DOHH2 (cell line): ENCODE measurements at regions not wholly inside any gene's neighbourhood (a gene's known extent, or its start where the extent isn't known, plus 50 kb on each side); places are given as distances from the start of the nearest gene placed in this dataset.

ENCODE experiments used
- H3F3A ChIP-seq: fragments of 200-600 bp; sonication (generic), shearing (Covaris generic); 2 replicates; pipeline ENCODE4 v1.6.0; 2016; ENCODE audit warnings: antibody characterized with exemption, mild to moderate bottlenecking; ENCODE audit not compliant: control insufficient read depth, insufficient read depth
- H3K27ac ChIP-seq: fragments of 200-600 bp; sonication (generic); 2 replicates; pipeline ENCODE4 v1.5.1; 2014; ENCODE audit warnings: low read depth, mild to moderate bottlenecking, low read length, moderate library complexity
- H3K27me3 ChIP-seq: fragments of 200-600 bp; sonication (generic); 2 replicates; pipeline ENCODE4 v1.6.1; 2014; ENCODE audit warnings: mild to moderate bottlenecking, low read length, mixed read lengths; ENCODE audit not compliant: control insufficient read depth
- H3K36me3 ChIP-seq: fragments of 200-600 bp; sonication (generic); 2 replicates; pipeline ENCODE4 v1.6.1; 2014; ENCODE audit warnings: mild to moderate bottlenecking, low read length, moderate library complexity, mixed read lengths; ENCODE audit not compliant: control insufficient read depth
- H3K4me1 ChIP-seq: fragments of 200-600 bp; sonication (generic); 2 replicates; pipeline ENCODE4 v1.6.1; 2014; ENCODE audit warnings: mild to moderate bottlenecking, low read length, mixed read lengths; ENCODE audit not compliant: control insufficient read depth
- H3K4me2 ChIP-seq: fragments of 200-600 bp; sonication (generic); 2 replicates; pipeline ENCODE4 v1.6.0; 2014; ENCODE audit warnings: mild to moderate bottlenecking, low read length, moderate library complexity
- H3K4me3 ChIP-seq: fragments of 200-600 bp; sonication (generic); 2 replicates; pipeline ENCODE4 v1.5.1; 2014; ENCODE audit warnings: mild to moderate bottlenecking, low read length, mixed read lengths
- H3K79me2 ChIP-seq: fragments of 200-600 bp; sonication (generic); 2 replicates; pipeline ENCODE4 v1.6.1; 2014; ENCODE audit warnings: mild to moderate bottlenecking, low read length, mixed read lengths; ENCODE audit not compliant: control insufficient read depth
- H3K9me2 ChIP-seq: fragments of 200-600 bp; sonication (generic); replicated peaks from 2 replicates; pipeline ENCODE4 v1.6.1; 2014; ENCODE audit warnings: mild to moderate bottlenecking, low read length, mixed read lengths; ENCODE audit not compliant: control insufficient read depth
- H3K9me3 ChIP-seq: fragments of 200-600 bp; sonication (generic); 2 replicates; pipeline ENCODE4 v1.6.1; 2014; ENCODE audit warnings: antibody characterized with exemption, low read length, mixed read lengths; ENCODE audit not compliant: control insufficient read depth, insufficient read depth
- H4K20me1 ChIP-seq: fragments of 200-600 bp; sonication (generic); 2 replicates; pipeline ENCODE4 v1.6.0; 2014; ENCODE audit warnings: low read depth, mild to moderate bottlenecking, antibody characterized with exemption, low read length, moderate library complexity; ENCODE audit not compliant: control insufficient read depth, insufficient read depth
- EZH2phosphoT487 ChIP-seq: fragments of 200-600 bp; sonication (generic); IDR thresholded peaks from 2 replicates; pipeline ENCODE4 v1.6.1; 2017; ENCODE audit warnings: borderline replicate concordance, mild to moderate bottlenecking, antibody characterized with exemption, low read length, moderate library complexity, mixed read lengths
- TF ChIP-seq, protein P1 (sequence below): fragments of 200-600 bp; sonication (generic); IDR thresholded peaks from one replicate; pipeline ENCODE4 v1.5.1; 2014; ENCODE audit warnings: antibody characterized with exemption, mild to moderate bottlenecking, low read depth, low read length; ENCODE audit not compliant: poor library complexity, severe bottlenecking

DNA sequence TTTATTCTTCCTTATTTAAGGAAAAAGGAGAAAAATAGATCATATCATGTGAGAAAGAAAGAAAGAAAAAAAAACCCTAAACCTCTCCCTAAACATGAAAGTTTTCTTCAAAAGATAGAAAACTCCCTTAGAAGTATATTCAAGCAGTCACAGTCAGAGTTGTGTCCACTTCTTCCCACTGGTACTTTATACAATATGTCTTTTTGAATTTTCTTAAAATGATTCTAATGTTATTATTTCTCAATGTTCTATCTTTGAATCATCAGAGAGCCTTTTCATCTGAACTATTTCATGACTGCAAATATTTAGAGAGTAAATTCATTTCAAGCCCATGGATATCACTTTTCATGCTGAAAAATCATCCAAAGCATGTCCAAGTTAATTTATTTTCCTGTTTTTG lies 205.2 kb upstream of the SPOPL start:
- no peak overlapping the region for H3K4me3 ChIP-seq
- H3K9me3 ChIP-seq: no peaks in the 10 kb centered on the region
- TF ChIP-seq EZH2phosphoT487: no peak
- TF ChIP-seq, protein P1, sequence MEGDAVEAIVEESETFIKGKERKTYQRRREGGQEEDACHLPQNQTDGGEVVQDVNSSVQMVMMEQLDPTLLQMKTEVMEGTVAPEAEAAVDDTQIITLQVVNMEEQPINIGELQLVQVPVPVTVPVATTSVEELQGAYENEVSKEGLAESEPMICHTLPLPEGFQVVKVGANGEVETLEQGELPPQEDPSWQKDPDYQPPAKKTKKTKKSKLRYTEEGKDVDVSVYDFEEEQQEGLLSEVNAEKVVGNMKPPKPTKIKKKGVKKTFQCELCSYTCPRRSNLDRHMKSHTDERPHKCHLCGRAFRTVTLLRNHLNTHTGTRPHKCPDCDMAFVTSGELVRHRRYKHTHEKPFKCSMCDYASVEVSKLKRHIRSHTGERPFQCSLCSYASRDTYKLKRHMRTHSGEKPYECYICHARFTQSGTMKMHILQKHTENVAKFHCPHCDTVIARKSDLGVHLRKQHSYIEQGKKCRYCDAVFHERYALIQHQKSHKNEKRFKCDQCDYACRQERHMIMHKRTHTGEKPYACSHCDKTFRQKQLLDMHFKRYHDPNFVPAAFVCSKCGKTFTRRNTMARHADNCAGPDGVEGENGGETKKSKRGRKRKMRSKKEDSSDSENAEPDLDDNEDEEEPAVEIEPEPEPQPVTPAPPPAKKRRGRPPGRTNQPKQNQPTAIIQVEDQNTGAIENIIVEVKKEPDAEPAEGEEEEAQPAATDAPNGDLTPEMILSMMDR: no peak
- no peaks in the 10 kb centered on the region for H3K27me3 ChIP-seq
- no peaks in the 10 kb centered on the region for H3K79me2 ChIP-seq
- no peaks in the 10 kb centered on the region for H3F3A ChIP-seq
- H4K20me1 ChIP-seq: no peaks in the 10 kb centered on the region
- H3K9me2 ChIP-seq: no peaks in the 10 kb centered on the region
- H3K4me2 ChIP-seq: no peak overlapping the region
- no peak overlapping the region for H3K27ac ChIP-seq
- H3K36me3 ChIP-seq: no peaks in the 10 kb centered on the region
- no peaks in the 10 kb centered on the region for H3K4me1 ChIP-seq

DNA sequence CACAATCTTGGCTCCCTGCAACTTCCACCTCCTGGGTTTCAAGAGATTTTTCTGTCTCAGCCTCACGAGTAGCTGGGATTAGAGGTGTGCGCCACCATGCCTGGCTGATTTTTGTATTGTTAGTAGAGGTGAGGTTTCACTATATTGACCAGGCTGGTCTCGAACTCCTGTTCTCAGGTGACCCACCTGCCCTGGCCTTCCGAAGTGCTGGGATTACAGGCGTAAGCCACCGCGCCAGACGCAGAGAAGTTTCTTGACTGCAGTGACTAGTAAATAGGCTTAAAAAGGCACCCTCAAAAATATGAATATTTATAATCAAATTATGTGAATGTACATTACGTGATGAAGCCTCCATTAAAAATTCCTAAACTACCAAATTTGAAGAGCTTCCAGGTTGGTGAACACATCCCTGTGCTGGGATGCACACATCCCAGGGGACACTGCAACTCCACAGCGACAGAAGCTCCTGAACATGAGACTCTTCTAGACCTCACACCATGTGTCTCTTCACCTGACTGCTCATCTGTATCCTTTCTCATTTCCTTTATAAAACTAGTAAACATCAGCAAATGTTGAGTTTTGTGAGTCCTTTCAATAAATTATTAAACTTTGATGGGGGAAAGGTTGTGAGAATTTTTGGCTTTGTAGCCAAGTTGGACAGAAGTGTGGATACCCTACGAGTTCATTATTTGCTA lies 203.3 kb upstream of the SPOPL start:
- Histone ChIP-seq H3K9me3 (no peaks in the 10 kb centered on the region), H3K27ac (no peak overlapping the region), H3K4me2 (no peak overlapping the region), H3K9me2 (no peaks in the 10 kb centered on the region), H3F3A (no peaks in the 10 kb centered on the region), H3K79me2 (no peaks in the 10 kb centered on the region), H3K4me3 (no peak overlapping the region), H3K36me3 (no peaks in the 10 kb centered on the region), H4K20me1 (no peaks in the 10 kb centered on the region), H3K27me3 (no peaks in the 10 kb centered on the region), H3K4me1 (no peaks in the 10 kb centered on the region)
- TF ChIP-seq, protein P1: no peak
- no peak for TF ChIP-seq EZH2phosphoT487

DNA sequence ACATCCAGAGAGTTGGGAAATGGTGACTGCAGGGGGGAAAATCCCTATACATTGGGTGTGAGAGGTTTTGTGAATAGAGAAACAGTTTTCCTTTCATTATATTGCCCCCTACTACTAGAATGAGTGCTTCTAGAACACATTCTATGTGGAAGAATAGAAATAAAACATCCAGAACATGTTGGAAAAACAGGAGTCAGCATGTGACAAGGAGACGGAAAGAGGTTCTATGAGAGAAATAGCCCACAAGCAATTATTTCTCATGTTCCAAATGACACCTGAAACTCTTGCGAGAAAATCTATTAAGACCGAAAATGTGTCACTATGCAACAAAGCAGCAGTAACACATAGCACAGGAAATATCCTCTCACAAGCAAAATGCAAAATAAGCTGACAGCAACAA lies 202.7 kb upstream of the SPOPL start:
- H3K27me3 ChIP-seq: no peaks in the 10 kb centered on the region
- H3K9me3 ChIP-seq: no peaks in the 10 kb centered on the region
- no peaks in the 10 kb centered on the region for H3K79me2 ChIP-seq
- no peaks in the 10 kb centered on the region for H3K4me1 ChIP-seq
- H3K4me3 ChIP-seq: no peak overlapping the region
- H3K9me2 ChIP-seq: no peaks in the 10 kb centered on the region
- TF ChIP-seq EZH2phosphoT487: no peak
- TF ChIP-seq, protein P1: no peak
- H4K20me1 ChIP-seq: no peaks in the 10 kb centered on the region
- H3K36me3 ChIP-seq: no peaks in the 10 kb centered on the region
- H3K4me2 ChIP-seq: no peak overlapping the region
- no peak overlapping the region for H3K27ac ChIP-seq
- H3F3A ChIP-seq: no peaks in the 10 kb centered on the region
